ENCODE measurements at regions not wholly inside any gene's neighbourhood (a gene's known extent, or its start where the extent isn't known, plus 50 kb on each side); places are given as distances from the start of the nearest gene placed in this dataset.

DNA sequence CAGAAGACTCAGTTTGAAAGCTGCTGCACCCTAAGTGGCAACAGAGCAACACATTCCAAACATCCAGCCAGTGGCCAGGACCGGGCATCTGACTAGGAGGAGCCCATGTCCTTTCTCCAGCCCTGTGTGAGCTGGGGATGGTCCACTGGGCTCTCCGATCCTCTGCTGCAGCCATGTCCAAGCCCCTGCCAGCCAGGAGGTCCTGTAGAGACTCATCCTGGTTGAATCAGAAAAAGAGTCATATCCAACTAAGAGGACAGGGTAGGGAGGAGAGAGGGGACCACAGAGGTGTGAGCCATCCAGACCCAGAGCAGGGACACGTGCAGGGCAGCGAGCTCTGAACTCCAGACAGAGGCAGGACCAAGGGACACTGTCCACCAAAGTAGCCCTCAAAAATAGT, 163.0 kb upstream of the CDH5 start:
- no peak overlapping the region for H3K4me3 ChIP-seq (ENCODE audit: low read depth, low read length)
- TF ChIP-seq, protein P1, sequence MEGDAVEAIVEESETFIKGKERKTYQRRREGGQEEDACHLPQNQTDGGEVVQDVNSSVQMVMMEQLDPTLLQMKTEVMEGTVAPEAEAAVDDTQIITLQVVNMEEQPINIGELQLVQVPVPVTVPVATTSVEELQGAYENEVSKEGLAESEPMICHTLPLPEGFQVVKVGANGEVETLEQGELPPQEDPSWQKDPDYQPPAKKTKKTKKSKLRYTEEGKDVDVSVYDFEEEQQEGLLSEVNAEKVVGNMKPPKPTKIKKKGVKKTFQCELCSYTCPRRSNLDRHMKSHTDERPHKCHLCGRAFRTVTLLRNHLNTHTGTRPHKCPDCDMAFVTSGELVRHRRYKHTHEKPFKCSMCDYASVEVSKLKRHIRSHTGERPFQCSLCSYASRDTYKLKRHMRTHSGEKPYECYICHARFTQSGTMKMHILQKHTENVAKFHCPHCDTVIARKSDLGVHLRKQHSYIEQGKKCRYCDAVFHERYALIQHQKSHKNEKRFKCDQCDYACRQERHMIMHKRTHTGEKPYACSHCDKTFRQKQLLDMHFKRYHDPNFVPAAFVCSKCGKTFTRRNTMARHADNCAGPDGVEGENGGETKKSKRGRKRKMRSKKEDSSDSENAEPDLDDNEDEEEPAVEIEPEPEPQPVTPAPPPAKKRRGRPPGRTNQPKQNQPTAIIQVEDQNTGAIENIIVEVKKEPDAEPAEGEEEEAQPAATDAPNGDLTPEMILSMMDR (IDR thresholded peaks at IDR 0.05; ENCODE audit: control insufficient read depth, extremely low read depth, insufficient read depth): no peak
- no peak for DNase-seq (ENCODE audit: low read depth)

DNA sequence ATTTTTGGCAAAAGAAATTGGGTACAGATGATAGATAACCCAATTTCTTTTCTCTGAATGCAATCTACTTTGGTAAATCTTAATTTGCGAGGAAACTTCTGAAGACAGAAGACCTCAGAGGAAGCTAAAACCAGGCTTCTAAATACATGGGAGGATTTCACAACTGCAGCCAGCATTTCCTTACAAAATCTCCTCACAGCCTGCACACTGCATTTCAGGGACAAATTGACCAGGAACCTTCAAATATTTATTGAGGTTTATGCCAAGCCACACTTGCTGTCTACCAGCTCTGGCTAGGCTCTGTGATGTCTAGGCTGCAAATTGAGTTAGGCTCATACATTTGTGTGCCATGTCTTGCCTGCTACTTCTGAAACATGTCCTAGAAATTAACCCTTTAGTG, 167.3 kb upstream of the CDH5 start:
- H3K4me3 ChIP-seq (ENCODE audit: low read depth, low read length): no peak overlapping the region
- DNase-seq (ENCODE audit: low read depth): no peak
- TF ChIP-seq, protein P1 (IDR thresholded peaks at IDR 0.05; ENCODE audit: control insufficient read depth, extremely low read depth, insufficient read depth): no peak

DNA sequence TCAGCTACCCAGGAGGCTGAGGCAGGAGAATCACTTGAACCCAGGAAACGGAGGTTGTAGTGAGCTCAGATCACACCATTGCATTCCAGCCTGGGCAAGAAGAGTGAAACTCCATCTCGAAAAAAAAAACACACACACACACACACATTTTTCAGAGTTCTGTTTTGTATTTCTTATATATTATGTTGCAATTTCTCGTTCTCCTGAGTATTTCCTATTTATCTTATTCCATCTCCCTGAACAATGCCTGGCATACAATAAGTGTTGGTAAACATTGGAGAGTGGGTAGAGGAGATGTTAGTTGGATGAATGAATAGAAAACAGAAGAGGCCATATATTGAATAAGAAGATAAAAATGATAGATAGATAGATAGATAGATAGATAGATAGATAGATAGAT, 167.8 kb upstream of the CDH5 start:
- no peak overlapping the region for H3K4me3 ChIP-seq (ENCODE audit: low read depth, low read length)
- DNase-seq (ENCODE audit: low read depth): no peak
- TF ChIP-seq, protein P1 (IDR thresholded peaks at IDR 0.05; ENCODE audit: control insufficient read depth, extremely low read depth, insufficient read depth): no peak

DNA sequence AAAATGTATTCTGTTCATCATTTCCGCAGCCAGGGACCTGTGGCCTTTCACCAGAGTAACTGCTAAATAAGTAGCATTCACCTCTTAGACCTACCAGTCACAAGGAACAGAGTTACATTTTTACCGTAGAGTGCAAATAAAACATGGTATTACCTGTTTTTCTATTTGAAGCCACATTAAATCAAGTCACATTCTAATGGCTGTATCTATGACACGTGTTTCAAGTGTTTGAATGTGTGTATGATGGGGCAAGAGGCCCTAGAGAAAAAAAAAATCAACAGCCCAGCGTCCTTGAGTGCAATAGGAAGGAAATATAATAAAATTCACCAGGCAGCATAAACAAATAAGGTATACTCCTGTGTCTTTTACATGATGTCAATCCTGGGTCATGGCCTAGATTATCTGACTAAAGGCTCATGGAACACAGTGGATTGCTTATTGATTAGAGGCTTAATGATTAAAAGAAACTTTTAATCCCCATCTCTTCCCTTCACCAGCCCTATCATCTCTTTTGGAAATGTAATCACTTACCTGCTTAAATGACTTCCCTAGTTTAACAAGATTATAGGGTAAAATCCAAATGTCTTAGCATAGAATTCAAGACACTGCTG, 168.7 kb upstream of the CDH5 start:
- DNase-seq (ENCODE audit: low read depth): peak; percentile 1
- H3K4me3 ChIP-seq (ENCODE audit: low read depth, low read length): no peak overlapping the region
- TF ChIP-seq, protein P1 (IDR thresholded peaks at IDR 0.05; ENCODE audit: control insufficient read depth, extremely low read depth, insufficient read depth): no peak

DNA sequence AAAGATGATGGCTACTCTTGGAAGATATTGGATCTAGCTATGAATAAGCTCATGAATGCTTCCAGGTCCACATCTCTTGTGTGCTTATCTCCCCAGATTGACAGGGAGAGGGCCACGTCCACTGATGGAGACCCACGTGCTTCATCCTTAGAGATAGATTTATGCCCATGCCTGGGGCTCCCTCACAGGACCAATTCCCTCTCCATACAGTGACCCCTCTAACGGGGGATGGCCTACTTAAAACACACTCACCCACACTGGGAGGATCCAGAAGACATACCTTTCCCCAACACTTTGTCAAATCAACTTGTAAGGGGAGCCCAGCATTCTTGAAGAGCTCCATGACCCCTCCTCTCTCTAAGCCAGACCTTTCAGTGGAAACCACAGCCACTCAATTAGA, 169.7 kb upstream of the CDH5 start:
- no peak overlapping the region for H3K4me3 ChIP-seq (ENCODE audit: low read depth, low read length)
- DNase-seq (ENCODE audit: low read depth): no peak
- TF ChIP-seq, protein P1 (IDR thresholded peaks at IDR 0.05; ENCODE audit: control insufficient read depth, extremely low read depth, insufficient read depth): no peak

DNA sequence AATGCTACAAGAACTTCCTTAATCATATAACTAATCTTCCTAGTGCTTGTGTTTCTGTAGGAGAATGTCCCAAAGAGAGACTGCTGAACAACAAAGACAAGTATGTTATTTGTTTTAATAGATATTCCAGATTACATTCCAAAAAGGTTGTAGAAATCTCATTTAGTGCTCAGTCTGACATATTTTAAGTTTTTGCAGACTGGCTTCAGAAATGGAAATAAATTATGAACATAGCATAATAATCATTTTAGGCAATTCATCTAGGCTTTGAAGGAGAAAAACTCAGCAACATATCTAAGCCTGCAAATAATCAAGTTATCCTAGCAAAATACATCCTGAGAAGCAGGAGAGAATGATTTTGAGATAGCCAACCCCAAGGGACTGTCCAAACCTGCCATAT, 171.6 kb upstream of the CDH5 start:
- no peak for DNase-seq (ENCODE audit: low read depth)
- no peak overlapping the region for H3K4me3 ChIP-seq (ENCODE audit: low read depth, low read length)
- TF ChIP-seq, protein P1 (IDR thresholded peaks at IDR 0.05; ENCODE audit: control insufficient read depth, extremely low read depth, insufficient read depth): no peak

DNA sequence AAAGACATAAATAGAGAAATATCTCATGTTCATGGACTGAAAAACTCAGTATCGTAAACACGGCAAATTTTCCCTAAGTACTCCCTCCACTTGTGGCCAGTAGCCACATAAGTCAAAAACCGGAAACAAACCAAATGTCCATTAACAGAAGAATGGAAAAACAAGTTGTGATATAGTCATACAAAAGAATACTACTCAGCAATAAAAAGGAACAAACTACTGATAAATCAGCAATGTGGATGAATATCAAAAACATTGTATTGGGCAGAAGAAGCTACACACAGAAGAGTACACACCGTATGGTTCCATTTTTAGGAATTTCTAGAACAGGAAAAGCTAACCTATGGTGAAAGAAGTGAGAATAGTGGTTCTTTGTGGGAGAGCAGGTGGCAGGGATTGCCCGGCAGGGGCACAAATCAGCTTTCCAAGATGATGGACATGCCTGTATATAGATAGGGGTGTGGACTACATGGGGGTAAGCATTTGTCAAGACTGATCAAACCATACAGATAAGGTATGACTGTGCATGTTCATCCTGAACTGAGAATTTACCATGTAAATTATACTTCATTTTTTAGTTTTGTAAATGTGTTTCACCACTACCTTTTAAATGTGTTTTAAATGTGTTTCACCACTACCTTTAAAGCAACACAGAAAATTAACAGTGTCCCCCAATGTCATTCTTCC, 172.8 kb upstream of the CDH5 start:
- DNase-seq (ENCODE audit: low read depth): no peak
- TF ChIP-seq, protein P1 (IDR thresholded peaks at IDR 0.05; ENCODE audit: control insufficient read depth, extremely low read depth, insufficient read depth): no peak
- no peak overlapping the region for H3K4me3 ChIP-seq (ENCODE audit: low read depth, low read length)
